ENCODE measurements at regions not wholly inside any gene's neighbourhood (a gene's known extent, or its start where the extent isn't known, plus 50 kb on each side); places are given as distances from the start of the nearest gene placed in this dataset.

- DNase-seq = no peak
These were observed 759.9 kb upstream of the ALCAM start for GRCh38 chr3:104606812-104607211.

GRCh38 chr3:104610730-104611652 is 755.7 kb upstream of the ALCAM start:
- DNase-seq = no peak
- TF ChIP-seq GATA1 (IDR thresholded peaks at IDR 0.05; ENCODE audit: low read depth, low read length) (no peak), POLR2A (IDR thresholded peaks at IDR 0.05; ENCODE audit: low read length) (no peak)

More at GRCh38 chr3:104606812-104607211, 759.9 kb upstream of the ALCAM start:
- TF ChIP-seq POLR2A (IDR thresholded peaks at IDR 0.05; ENCODE audit: low read length) = no peak
- no peak for TF ChIP-seq GATA1 (IDR thresholded peaks at IDR 0.05; ENCODE audit: low read depth, low read length)

GRCh38 chr3:104612218-104612617 is 754.5 kb upstream of the ALCAM start:
- no peak for DNase-seq
- TF ChIP-seq POLR2A (IDR thresholded peaks at IDR 0.05; ENCODE audit: low read length) (no peak), GATA1 (IDR thresholded peaks at IDR 0.05; ENCODE audit: low read depth, low read length) (no peak)

GRCh38 chr3:104614564-104614963 is 752.1 kb upstream of the ALCAM start:
- TF ChIP-seq GATA1 (IDR thresholded peaks at IDR 0.05; ENCODE audit: low read depth, low read length) (no peak), POLR2A (IDR thresholded peaks at IDR 0.05; ENCODE audit: low read length) (no peak)
- no peak for DNase-seq

DNA sequence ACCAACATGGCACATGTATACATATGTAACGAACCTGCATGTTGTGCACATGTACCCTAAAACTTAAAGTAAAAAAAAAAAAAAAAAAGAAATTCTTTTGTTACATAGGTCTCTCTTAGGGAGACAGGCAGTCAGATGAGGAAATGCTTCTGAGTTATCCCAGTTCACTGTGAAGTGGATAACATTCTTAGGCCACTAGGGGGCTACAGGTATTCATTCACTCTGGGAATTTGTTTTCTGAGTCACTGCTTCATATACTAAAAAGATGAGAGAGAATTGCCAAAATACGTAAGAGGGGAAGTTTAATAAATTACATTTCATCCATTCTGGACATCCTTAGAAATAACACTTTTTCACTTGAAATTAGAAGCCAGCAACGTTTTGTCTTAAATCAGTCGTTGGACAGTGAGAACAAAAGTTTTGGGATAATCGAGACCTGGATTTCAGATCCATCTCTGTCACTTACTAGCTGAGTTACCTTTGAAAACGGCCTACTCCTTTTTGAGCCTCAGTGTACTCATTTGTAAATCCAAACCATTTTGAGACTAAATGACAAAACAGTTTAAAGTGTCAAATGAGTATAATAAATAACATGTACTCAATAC is 738.4 kb upstream of the ALCAM start:
- TF ChIP-seq POLR2A (IDR thresholded peaks at IDR 0.05; ENCODE audit: low read length) = no peak
- DNase-seq = no peak

- DNase-seq = no peak
- TF ChIP-seq GATA1 (IDR thresholded peaks at IDR 0.05; ENCODE audit: low read depth, low read length) (no peak), POLR2A (IDR thresholded peaks at IDR 0.05; ENCODE audit: low read length) (no peak)
These were observed 737.7 kb upstream of the ALCAM start for GRCh38 chr3:104629038-104629437.

DNA sequence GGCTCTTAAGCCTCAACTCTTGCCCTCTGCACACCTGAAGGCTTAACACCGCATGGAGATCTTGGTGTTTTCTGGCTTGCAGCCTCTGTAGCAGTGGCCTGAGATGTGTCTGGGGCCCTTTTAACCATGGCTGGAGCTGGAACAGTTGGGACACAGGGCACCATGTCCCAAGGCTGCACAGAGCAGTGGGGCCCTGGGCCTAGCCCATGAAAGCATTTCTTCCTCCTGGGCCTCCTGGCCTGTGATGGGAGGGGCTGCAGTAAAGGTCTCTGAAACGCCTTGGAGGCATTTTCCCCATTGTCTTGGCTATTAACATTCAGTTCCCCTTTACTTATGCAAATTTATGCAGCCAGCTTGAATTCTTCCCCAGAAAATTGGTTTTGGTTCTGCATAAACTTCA is 735.5 kb upstream of the ALCAM start:
- TF ChIP-seq GATA1 (IDR thresholded peaks at IDR 0.05; ENCODE audit: low read depth, low read length) (no peak), POLR2A (IDR thresholded peaks at IDR 0.05; ENCODE audit: low read length) (no peak)
- DNase-seq = no peak

- no peak for DNase-seq
- TF ChIP-seq GATA1 (IDR thresholded peaks at IDR 0.05; ENCODE audit: low read depth, low read length) = no peak
- TF ChIP-seq POLR2A (IDR thresholded peaks at IDR 0.05; ENCODE audit: low read length) = no peak
These were observed 734.2 kb upstream of the ALCAM start for GRCh38 chr3:104632521-104632920.

GRCh38 chr3:104632947-104633346 is 733.8 kb upstream of the ALCAM start:
- DNase-seq = no peak
- TF ChIP-seq POLR2A (IDR thresholded peaks at IDR 0.05; ENCODE audit: low read length) = no peak
- no peak for TF ChIP-seq GATA1 (IDR thresholded peaks at IDR 0.05; ENCODE audit: low read depth, low read length)

DNA sequence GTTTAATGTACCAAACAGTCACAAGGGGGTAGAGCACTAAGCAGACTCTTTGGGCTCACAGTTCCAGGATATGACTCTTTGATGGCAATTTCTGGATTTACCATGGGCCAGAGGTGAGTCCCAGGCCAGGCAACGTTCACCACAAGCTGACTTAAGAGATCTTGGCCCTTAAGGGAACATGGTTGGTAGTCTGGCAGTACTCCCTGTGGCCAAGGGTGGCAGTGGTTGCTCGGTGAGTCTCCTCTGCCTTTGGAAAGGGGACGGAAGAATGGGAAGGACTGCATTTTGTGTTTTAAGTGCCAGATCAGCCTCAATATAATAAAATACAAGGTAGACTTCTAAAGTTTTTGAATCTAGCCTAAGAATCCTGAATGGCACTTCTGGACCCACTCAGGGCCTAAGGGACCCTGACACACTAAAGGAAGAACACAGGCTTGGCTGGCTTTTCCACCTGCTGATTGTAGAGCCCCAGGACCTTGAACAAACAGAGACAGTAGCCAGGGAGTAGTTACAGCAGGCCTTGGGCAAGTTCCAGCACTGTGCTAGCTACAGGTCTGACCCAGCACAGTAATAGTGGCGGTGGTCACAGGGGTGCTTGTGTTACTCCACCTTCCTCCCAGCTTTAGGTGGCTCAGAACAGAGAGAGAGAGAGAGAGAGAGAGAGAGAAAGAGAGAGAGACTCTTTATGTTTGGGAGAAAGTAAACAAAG is 730.7 kb upstream of the ALCAM start:
- no peak for DNase-seq
- TF ChIP-seq GATA1 (IDR thresholded peaks at IDR 0.05; ENCODE audit: low read depth, low read length) (no peak), POLR2A (IDR thresholded peaks at IDR 0.05; ENCODE audit: low read length) (no peak)

DNA sequence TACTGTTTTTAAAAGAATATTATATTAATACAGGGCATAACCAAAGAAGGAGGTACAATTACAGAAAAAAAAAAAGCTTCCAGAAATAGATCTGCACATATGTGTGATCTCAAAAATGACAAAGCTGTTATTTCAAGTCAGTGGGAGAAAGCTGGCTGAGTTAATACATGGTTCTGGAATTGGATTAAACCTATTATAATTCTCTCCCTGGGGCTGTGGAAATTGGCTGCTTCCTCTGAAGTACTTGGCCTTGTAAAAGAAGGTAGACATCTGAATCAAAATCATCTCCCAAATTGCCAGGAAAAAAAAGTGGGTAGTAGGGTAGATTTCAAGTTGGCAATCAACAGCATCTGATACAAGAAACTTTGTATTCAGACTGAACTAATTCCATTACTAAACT is 723.9 kb upstream of the ALCAM start:
- DNase-seq = no peak

GRCh38 chr3:104646196-104646595 is 720.5 kb upstream of the ALCAM start:
- TF ChIP-seq GATA1 (IDR thresholded peaks at IDR 0.05; ENCODE audit: low read depth, low read length) (no peak), POLR2A (IDR thresholded peaks at IDR 0.05; ENCODE audit: low read length) (no peak)
- DNase-seq = no peak

More for the DNA sequence above, 723.9 kb upstream of the ALCAM start:
- TF ChIP-seq GATA1 (IDR thresholded peaks at IDR 0.05; ENCODE audit: low read depth, low read length) (no peak), POLR2A (IDR thresholded peaks at IDR 0.05; ENCODE audit: low read length) (no peak)

DNA sequence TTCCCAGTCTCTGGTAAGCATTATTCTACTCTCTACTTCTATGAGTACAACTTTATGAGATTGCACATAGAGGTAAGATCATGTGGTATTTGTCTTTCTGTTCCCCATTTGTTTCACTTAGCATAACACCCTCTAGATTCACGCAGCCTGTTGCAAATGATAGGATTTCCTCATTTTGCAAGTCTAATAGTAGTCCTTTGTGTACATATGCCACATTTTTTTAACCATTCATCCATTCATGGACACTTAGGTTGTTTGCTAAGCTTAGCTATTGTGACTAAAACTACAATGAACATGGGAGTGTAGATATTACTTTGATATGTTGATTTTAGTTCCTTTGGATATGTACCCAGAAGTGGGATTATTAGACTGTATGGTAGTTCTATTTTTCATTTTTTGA is 717.9 kb upstream of the ALCAM start:
- no peak for DNase-seq
- TF ChIP-seq POLR2A (IDR thresholded peaks at IDR 0.05; ENCODE audit: low read length) = no peak
- TF ChIP-seq GATA1 (IDR thresholded peaks at IDR 0.05; ENCODE audit: low read depth, low read length) = no peak

DNA sequence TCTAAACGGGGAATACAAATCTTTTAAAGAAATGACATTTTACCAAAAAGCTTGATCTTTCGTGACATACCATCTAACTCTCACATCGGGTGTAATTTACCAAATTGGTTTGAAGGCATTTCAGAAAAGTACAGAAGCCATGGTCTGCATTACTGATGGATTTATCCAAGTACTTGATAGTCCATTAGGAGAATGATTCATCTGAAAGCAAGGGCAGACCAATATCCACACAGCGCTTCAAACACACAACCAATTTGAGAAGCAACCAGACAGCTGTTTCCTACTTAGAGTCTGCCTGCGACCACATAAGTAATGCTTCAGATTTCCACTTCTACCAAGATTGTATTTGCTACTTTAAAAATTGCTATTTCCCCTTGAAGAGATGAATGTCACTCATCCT is 697.6 kb upstream of the ALCAM start:
- DNase-seq = no peak
- TF ChIP-seq POLR2A (IDR thresholded peaks at IDR 0.05; ENCODE audit: low read length) (no peak), GATA1 (IDR thresholded peaks at IDR 0.05; ENCODE audit: low read depth, low read length) (no peak)
